ENCODE measurements at regions not wholly inside any gene's neighbourhood (a gene's known extent, or its start where the extent isn't known, plus 50 kb on each side); places are given as distances from the start of the nearest gene placed in this dataset.

DNA sequence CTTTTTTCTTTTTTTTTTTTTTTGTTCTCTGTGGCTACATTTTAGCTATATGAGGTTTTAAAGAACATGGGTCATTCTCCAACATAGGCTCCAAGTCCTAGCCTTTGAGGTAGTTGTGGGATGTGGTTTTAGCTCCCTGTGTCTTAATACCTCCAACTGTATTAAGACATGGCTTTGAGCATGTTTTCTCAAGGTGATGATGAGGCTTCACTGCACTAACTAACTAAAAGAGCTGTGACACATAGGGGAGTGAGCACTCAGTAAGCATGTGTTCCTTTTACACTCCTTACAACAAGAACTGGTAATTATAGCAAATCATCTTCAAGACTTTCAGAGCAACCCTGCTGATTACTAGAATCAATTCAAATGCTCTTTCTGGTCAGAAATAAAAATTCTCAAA is 333.6 kb upstream of the CCNH start:
- Histone ChIP-seq H2AFZ (ENCODE audit: low read depth) (no peak overlapping the region), H3K9ac (no peak overlapping the region), H3K4me2 (no peak overlapping the region), H3K9me3 (no peaks in the 10 kb centered on the region), H3F3A (replicated peaks; ENCODE audit: insufficient read depth) (no peaks in the 10 kb centered on the region), H3K4me3 (ENCODE audit: low read depth in 2 of 2, low read length in 1 of 2) (no peak overlapping the region), H3K36me3 (replicated peaks in 1 of 2; ENCODE audit: control insufficient read depth in 1 of 2, insufficient read depth in 2 of 2, low read length in 1 of 2) (no peaks in the 10 kb centered on the region), H3K9me2 (no peaks in the 10 kb centered on the region), H4K20me1 (ENCODE audit: insufficient read depth) (no peaks in the 10 kb centered on the region), H3K27me3 (ENCODE audit: insufficient read depth) (no peaks in the 10 kb centered on the region), H3K27ac (ENCODE audit: low read depth in 2 of 2, low read length in 1 of 2) (no peak overlapping the region), H3K79me2 (ENCODE audit: insufficient read depth) (no peaks in the 10 kb centered on the region), H3K4me1 (ENCODE audit: control insufficient read depth in 1 of 2, insufficient read depth in 2 of 2, low read depth in 1 of 2, low read length in 1 of 2) (no peaks in the 10 kb centered on the region)
- CTCF ChIA-PET: interaction anchor here (1.0 kb wide), 1 partner anchor 933 kb away, joined by 3 read pairs; no protein-coding TSS in a partner anchor
- TF ChIP-seq USF1 (IDR thresholded peaks at IDR 0.05; ENCODE audit: borderline replicate concordance, low read depth) (no peak), CTCF (IDR thresholded peaks at IDR 0.05) (no peak), MXI1 (IDR thresholded peaks at IDR 0.05; ENCODE audit: low read depth, low read length) (no peak), FOXJ3 (CRISPR knock-in tag; IDR thresholded peaks at IDR 0.05) (no peak), REST (IDR thresholded peaks at IDR 0.05; ENCODE audit: low read depth, low read length) (no peak), MEF2A (IDR thresholded peaks at IDR 0.05; ENCODE audit: borderline replicate concordance, low read depth) (no peak), JUND (IDR thresholded peaks at IDR 0.05) (no peak), SIN3A (IDR thresholded peaks at IDR 0.05; ENCODE audit: borderline replicate concordance, low read depth, low read length) (no peak), RXRA (IDR thresholded peaks at IDR 0.05; ENCODE audit: borderline replicate concordance, low read depth) (no peak), RAD21 (IDR thresholded peaks at IDR 0.05; ENCODE audit: low read length) (no peak), YY1 (IDR thresholded peaks at IDR 0.05; ENCODE audit: low read depth) (no peak), FOSL2 (IDR thresholded peaks at IDR 0.05; ENCODE audit: borderline replicate concordance, low read depth) (no peak), PBX3 (IDR thresholded peaks at IDR 0.05) (no peak), ELF1 (IDR thresholded peaks at IDR 0.05) (no peak), NRF1 (IDR thresholded peaks at IDR 0.05; ENCODE audit: low read depth, low read length) (no peak), GATA2 (CRISPR knock-in tag; IDR thresholded peaks at IDR 0.05) (no peak), IRF3 (IDR thresholded peaks at IDR 0.05; ENCODE audit: low read depth, low read length) (no peak)
- TF ChIP-seq, protein P1, sequence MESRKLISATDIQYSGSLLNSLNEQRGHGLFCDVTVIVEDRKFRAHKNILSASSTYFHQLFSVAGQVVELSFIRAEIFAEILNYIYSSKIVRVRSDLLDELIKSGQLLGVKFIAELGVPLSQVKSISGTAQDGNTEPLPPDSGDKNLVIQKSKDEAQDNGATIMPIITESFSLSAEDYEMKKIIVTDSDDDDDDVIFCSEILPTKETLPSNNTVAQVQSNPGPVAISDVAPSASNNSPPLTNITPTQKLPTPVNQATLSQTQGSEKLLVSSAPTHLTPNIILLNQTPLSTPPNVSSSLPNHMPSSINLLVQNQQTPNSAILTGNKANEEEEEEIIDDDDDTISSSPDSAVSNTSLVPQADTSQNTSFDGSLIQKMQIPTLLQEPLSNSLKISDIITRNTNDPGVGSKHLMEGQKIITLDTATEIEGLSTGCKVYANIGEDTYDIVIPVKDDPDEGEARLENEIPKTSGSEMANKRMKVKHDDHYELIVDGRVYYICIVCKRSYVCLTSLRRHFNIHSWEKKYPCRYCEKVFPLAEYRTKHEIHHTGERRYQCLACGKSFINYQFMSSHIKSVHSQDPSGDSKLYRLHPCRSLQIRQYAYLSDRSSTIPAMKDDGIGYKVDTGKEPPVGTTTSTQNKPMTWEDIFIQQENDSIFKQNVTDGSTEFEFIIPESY (IDR thresholded peaks at IDR 0.05; ENCODE audit: borderline replicate concordance, low read depth): no peak
- POLR2A ChIA-PET: no interaction called here
- DNase-seq: no peak

All from SK-N-SH (cell line).